Endodermal cell (in vitro differentiated cells): ENCODE measurements at regions not wholly inside any gene's neighbourhood (a gene's known extent, or its start where the extent isn't known, plus 50 kb on each side); places are given as distances from the start of the nearest gene placed in this dataset.
A peak's percentile ranks its signal among the peaks of the same experiment; 100 is the strongest.

Source experiments
- DNase-seq: peaks from one replicate; pipeline ENCODE4 v3.0.0-alpha.2; 2017
- H3K27ac ChIP-seq: 2 replicates; pipeline ENCODE4 v1.5.1; 2013; ENCODE audit warnings: mild to moderate bottlenecking, low read depth, low read length, moderate library complexity
- H3K27me3 ChIP-seq: 2 replicates; pipeline ENCODE4 v1.6.1; 2013; ENCODE audit warnings: mild to moderate bottlenecking, low read length, moderate library complexity; ENCODE audit not compliant: insufficient read depth, control insufficient read depth, poor library complexity, severe bottlenecking
- H3K36me3 ChIP-seq: 2 replicates; pipeline ENCODE4 v1.7.0; 2013; ENCODE audit warnings: mild to moderate bottlenecking, low read length, moderate library complexity; ENCODE audit not compliant: control insufficient read depth, insufficient read depth
- H3K4me1 ChIP-seq: one replicate; pipeline ENCODE4 v1.7.0; 2013; ENCODE audit warnings: low read length; ENCODE audit not compliant: control insufficient read depth, insufficient read depth
- H3K4me3 ChIP-seq: 2 replicates; pipeline ENCODE4 v1.5.1; 2013; ENCODE audit warnings: mild to moderate bottlenecking, low read length, moderate library complexity
- H3K9ac ChIP-seq: 2 replicates; pipeline ENCODE4 v1.6.1; 2013; ENCODE audit warnings: mild to moderate bottlenecking, low read length, moderate library complexity; ENCODE audit not compliant: poor library complexity, severe bottlenecking; ENCODE audit errors: extremely low read depth
- H3K9me3 ChIP-seq: 2 replicates; pipeline ENCODE4 v1.6.1; 2013; ENCODE audit warnings: mild to moderate bottlenecking, low read length, moderate library complexity; ENCODE audit not compliant: control insufficient read depth
- H3K27ac Mint-ChIP-seq: 2 replicates; pipeline ENCODE4 v1.8.0; 2020; ENCODE audit warnings: mixed read lengths
- H3K27me3 Mint-ChIP-seq: 2 replicates; pipeline ENCODE4 v1.8.0; 2021; ENCODE audit warnings: mild to moderate bottlenecking, mixed read lengths; ENCODE audit not compliant: insufficient read depth
- H3K36me3 Mint-ChIP-seq: 2 replicates; pipeline ENCODE4 v1.8.0; 2020; ENCODE audit warnings: low read depth, mixed read lengths
- H3K4me1 Mint-ChIP-seq: 2 replicates; pipeline ENCODE4 v1.8.0; 2020; ENCODE audit warnings: mixed read lengths
- H3K4me3 Mint-ChIP-seq: 2 replicates; pipeline ENCODE4 v1.8.0; 2020; ENCODE audit warnings: mild to moderate bottlenecking, moderate library complexity, mixed read lengths
- H3K9me3 Mint-ChIP-seq: 2 replicates; pipeline ENCODE4 v1.8.0; 2020; ENCODE audit warnings: mild to moderate bottlenecking, mixed read lengths
- WGBS, 2 experiments: methylation state at CpG; one replicate each; pipeline versions ENCODE4 v1.1.5 to v1.1.7; 2013; ENCODE audit warnings: missing lambda C conversion rate in 2 of 2, mixed read lengths in 1 of 2; ENCODE audit not compliant: insufficient coverage in 1 of 2, insufficient read length in 1 of 2; 5-methylcytosine and 5-hydroxymethylcytosine counted together
- TF ChIP-seq, protein P1 (sequence below): fragments of 200-600 bp; sonication (generic); conservative IDR thresholded peaks from 2 replicates; pipeline ENCODE4 v1.5.0; 2021; ENCODE audit warnings: antibody characterized with exemption, mild to moderate bottlenecking

- no peak overlapping the region for H3K4me3 ChIP-seq
- no peaks in the 10 kb centered on the region for H3K36me3 ChIP-seq
- WGBS, 2 experiments = 85 to 92% methylated on average over 17 to 28 of the region's 28 CpGs
- no peak overlapping the region for H3K27ac ChIP-seq
- no peaks in the 10 kb centered on the region for H3K9me3 ChIP-seq
- no peak overlapping the region for H3K27ac Mint-ChIP-seq
- H3K9ac ChIP-seq = no peak overlapping the region
- TF ChIP-seq, protein P1, sequence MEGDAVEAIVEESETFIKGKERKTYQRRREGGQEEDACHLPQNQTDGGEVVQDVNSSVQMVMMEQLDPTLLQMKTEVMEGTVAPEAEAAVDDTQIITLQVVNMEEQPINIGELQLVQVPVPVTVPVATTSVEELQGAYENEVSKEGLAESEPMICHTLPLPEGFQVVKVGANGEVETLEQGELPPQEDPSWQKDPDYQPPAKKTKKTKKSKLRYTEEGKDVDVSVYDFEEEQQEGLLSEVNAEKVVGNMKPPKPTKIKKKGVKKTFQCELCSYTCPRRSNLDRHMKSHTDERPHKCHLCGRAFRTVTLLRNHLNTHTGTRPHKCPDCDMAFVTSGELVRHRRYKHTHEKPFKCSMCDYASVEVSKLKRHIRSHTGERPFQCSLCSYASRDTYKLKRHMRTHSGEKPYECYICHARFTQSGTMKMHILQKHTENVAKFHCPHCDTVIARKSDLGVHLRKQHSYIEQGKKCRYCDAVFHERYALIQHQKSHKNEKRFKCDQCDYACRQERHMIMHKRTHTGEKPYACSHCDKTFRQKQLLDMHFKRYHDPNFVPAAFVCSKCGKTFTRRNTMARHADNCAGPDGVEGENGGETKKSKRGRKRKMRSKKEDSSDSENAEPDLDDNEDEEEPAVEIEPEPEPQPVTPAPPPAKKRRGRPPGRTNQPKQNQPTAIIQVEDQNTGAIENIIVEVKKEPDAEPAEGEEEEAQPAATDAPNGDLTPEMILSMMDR = peak; percentile 52
- H3K4me3 Mint-ChIP-seq = no peak overlapping the region
- peaks cover 16% of the 10 kb centered on the region for H3K4me1 Mint-ChIP-seq
- peaks cover 5% of the 10 kb centered on the region for H3K36me3 Mint-ChIP-seq
- H3K9me3 Mint-ChIP-seq = peaks cover 15% of the 10 kb centered on the region
- H3K27me3 Mint-ChIP-seq = peaks cover 67% of the 10 kb centered on the region
- no peak for DNase-seq
- no peaks in the 10 kb centered on the region for H3K4me1 ChIP-seq
- H3K27me3 ChIP-seq = no peaks in the 10 kb centered on the region
Measured at GRCh38 chr12:132439333-132439904, 50.5 kb upstream of the FBRSL1 start.

DNA sequence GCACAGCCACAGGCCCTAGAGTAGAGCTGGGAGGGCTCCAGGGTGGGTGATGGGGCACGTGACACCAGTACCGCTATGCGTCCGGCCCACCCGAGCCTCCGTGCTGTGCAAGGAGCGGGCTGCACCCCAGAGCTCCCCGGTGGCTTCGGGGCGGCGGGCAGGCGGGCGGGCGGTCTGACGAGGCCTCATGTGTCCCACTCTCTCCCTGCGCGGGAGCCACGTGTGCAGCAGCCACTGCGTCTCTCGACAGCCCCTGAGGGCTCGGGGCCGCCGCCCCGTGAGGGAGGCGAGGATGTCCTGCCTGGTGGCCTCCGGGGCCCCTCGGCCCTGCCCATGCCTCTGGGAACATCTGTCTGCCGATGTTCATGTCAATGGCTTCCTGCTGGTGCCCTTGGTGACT is 51.2 kb upstream of the FBRSL1 start:
- TF ChIP-seq, protein P1 = no peak

GRCh38 chr12:132437943-132438700 is 51.8 kb upstream of the FBRSL1 start:
- Histone ChIP-seq H3K9me3 (no peaks in the 10 kb centered on the region), H3K4me1 (no peaks in the 10 kb centered on the region), H3K9ac (no peak overlapping the region), H3K4me3 (no peak overlapping the region), H3K36me3 (no peaks in the 10 kb centered on the region), H3K27ac (no peak overlapping the region), H3K27me3 (no peaks in the 10 kb centered on the region)
- peaks cover 65% of the 10 kb centered on the region for H3K27me3 Mint-ChIP-seq
- 84% methylated on average over 20 to 30 of the region's 30 CpGs for WGBS, 2 experiments
- peaks cover 13% of the 10 kb centered on the region for H3K9me3 Mint-ChIP-seq
- no peak overlapping the region for H3K4me3 Mint-ChIP-seq
- peaks cover 7% of the 10 kb centered on the region for H3K36me3 Mint-ChIP-seq
- no peak for DNase-seq
- no peak overlapping the region for H3K27ac Mint-ChIP-seq
- TF ChIP-seq, protein P1 = no peak
- H3K4me1 Mint-ChIP-seq = peaks cover 16% of the 10 kb centered on the region

More for the DNA sequence above, 51.2 kb upstream of the FBRSL1 start:
- Histone ChIP-seq H3K4me1 (no peaks in the 10 kb centered on the region), H3K27ac (no peak overlapping the region), H3K4me3 (no peak overlapping the region), H3K36me3 (no peaks in the 10 kb centered on the region), H3K9me3 (no peaks in the 10 kb centered on the region), H3K9ac (no peak overlapping the region), H3K27me3 (no peaks in the 10 kb centered on the region)
- peaks cover 67% of the 10 kb centered on the region for H3K27me3 Mint-ChIP-seq
- no peak for DNase-seq
- 87 to 91% methylated on average over 7 to 28 of the region's 28 CpGs for WGBS, 2 experiments
- peaks cover 16% of the 10 kb centered on the region for H3K4me1 Mint-ChIP-seq
- H3K4me3 Mint-ChIP-seq = no peak overlapping the region
- peaks cover 15% of the 10 kb centered on the region for H3K9me3 Mint-ChIP-seq
- no peak overlapping the region for H3K27ac Mint-ChIP-seq
- H3K36me3 Mint-ChIP-seq = peaks cover 7% of the 10 kb centered on the region
